ENCODE measurements at regions not wholly inside any gene's neighbourhood (a gene's known extent, or its start where the extent isn't known, plus 50 kb on each side); places are given as distances from the start of the nearest gene placed in this dataset.

DNA sequence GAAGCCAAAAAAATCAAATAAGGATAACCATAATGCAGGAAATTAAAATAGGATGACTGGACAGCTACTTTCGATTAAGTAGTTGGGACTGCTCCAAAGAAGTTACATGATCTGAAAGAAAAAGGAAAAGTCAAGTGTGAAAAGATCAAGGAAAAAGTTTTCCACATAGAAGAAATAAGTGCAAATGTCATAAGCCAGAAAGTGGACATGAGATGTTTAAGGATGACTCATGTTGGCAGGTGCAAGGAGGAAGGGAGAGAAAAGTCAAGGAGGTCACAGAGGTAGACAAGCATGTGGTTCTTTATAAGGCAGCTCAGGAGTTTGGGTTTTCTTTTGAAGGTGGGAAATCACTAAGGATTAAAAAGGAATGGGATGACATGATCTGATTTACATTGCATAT is 89.8 kb upstream of the GPRIN3 start:
- TF ChIP-seq, protein P1, sequence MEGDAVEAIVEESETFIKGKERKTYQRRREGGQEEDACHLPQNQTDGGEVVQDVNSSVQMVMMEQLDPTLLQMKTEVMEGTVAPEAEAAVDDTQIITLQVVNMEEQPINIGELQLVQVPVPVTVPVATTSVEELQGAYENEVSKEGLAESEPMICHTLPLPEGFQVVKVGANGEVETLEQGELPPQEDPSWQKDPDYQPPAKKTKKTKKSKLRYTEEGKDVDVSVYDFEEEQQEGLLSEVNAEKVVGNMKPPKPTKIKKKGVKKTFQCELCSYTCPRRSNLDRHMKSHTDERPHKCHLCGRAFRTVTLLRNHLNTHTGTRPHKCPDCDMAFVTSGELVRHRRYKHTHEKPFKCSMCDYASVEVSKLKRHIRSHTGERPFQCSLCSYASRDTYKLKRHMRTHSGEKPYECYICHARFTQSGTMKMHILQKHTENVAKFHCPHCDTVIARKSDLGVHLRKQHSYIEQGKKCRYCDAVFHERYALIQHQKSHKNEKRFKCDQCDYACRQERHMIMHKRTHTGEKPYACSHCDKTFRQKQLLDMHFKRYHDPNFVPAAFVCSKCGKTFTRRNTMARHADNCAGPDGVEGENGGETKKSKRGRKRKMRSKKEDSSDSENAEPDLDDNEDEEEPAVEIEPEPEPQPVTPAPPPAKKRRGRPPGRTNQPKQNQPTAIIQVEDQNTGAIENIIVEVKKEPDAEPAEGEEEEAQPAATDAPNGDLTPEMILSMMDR (IDR thresholded peaks at IDR 0.05; ENCODE audit: unreplicated experiment): no peak
- H3K27ac Mint-ChIP-seq (ENCODE audit: unreplicated experiment): no peak overlapping the region
- H3K36me3 Mint-ChIP-seq (ENCODE audit: low read depth, unreplicated experiment): no peaks in the 10 kb centered on the region
- no peaks in the 10 kb centered on the region for H3K4me1 Mint-ChIP-seq (ENCODE audit: unreplicated experiment)
- H3K4me3 Mint-ChIP-seq (ENCODE audit: unreplicated experiment): no peak overlapping the region
- no peaks in the 10 kb centered on the region for H3K27me3 Mint-ChIP-seq (ENCODE audit: unreplicated experiment)
- H3K9me3 Mint-ChIP-seq (ENCODE audit: unreplicated experiment): no peaks in the 10 kb centered on the region
- DNase-seq (ENCODE audit: low spot score): no peak

DNA sequence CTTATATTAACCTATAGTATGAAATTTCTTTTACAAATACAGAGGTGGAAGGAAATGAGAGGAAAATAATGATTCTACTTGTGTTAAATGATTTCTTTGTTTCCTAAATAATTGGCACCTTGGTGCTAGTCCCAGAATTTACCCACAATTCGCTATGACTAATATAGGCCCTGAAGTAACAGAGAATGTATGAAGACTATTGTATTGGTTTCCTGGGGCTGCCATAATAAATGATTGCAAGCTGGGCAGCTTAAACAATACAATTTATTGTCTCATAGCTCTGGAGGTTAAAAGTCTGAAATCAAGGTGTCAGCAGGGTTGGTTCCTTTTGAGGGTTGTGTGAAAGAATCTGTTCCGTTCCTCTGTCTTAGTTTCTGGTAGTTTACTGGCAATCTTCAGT is 74.8 kb upstream of the GPRIN3 start:
- TF ChIP-seq, protein P1 (IDR thresholded peaks at IDR 0.05; ENCODE audit: unreplicated experiment): no peak
- Mint-ChIP-seq H3K36me3 (ENCODE audit: low read depth, unreplicated experiment) (peaks cover 5% of the 10 kb centered on the region), H3K4me1 (ENCODE audit: unreplicated experiment) (peaks cover 10% of the 10 kb centered on the region), H3K27ac (ENCODE audit: unreplicated experiment) (no peak overlapping the region), H3K27me3 (ENCODE audit: unreplicated experiment) (peaks cover 3% of the 10 kb centered on the region), H3K4me3 (ENCODE audit: unreplicated experiment) (no peak overlapping the region), H3K9me3 (ENCODE audit: unreplicated experiment) (no peaks in the 10 kb centered on the region)
- DNase-seq (ENCODE audit: low spot score): no peak

DNA sequence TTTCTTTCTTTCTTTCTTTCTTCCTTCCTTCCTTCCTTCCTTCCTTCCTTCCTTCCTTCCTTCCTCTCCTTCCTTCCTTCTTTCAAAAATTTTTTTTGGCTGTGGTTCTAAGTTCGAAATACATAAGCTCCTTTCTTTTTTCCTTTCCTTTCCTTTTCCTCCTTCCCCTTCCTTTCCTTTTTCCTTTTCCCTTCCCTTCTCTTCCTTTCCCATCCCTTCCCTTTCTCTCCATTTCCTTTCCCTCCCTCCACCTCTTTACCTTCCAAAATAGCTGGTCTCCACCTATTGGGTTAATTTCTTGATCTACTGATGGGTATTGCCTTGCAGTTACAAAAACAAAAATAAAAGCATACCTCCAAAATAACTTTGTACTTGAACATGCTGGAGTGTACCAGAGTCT is 73.4 kb upstream of the GPRIN3 start:
- Mint-ChIP-seq H3K4me3 (ENCODE audit: unreplicated experiment) (no peak overlapping the region), H3K9me3 (ENCODE audit: unreplicated experiment) (no peaks in the 10 kb centered on the region), H3K27ac (ENCODE audit: unreplicated experiment) (no peak overlapping the region), H3K27me3 (ENCODE audit: unreplicated experiment) (no peaks in the 10 kb centered on the region), H3K4me1 (ENCODE audit: unreplicated experiment) (peaks cover 10% of the 10 kb centered on the region), H3K36me3 (ENCODE audit: low read depth, unreplicated experiment) (no peaks in the 10 kb centered on the region)
- no peak for DNase-seq (ENCODE audit: low spot score)
- TF ChIP-seq, protein P1 (IDR thresholded peaks at IDR 0.05; ENCODE audit: unreplicated experiment): no peak

DNA sequence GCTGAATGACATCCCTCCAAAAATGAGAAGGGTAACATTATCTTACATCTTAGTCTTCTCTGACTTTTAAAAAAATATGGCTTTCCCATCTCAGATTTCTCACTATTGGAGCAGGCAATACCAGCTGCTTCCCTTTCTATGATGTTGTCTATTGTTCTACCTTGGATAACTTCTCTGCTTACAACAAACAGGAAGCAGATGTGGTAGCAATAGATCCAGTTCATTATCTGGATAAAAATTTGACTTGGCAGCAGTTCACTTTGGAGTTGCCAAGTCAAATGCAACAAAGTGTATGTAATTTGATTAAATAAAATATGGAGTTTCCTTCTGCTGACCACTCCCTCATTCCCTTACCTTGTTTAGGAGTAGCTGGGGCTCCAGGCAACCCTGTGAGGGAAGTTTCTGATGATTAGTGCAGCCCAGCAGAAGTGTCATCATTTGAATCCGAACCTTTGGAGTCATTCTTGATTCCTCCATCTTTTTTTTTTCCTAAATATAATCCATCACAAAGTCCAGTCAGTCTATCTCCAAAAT is 72.0 kb upstream of the GPRIN3 start:
- no peak for DNase-seq (ENCODE audit: low spot score)
- H3K27ac Mint-ChIP-seq (ENCODE audit: unreplicated experiment): no peak overlapping the region
- TF ChIP-seq, protein P1 (IDR thresholded peaks at IDR 0.05; ENCODE audit: unreplicated experiment): no peak
- H3K27me3 Mint-ChIP-seq (ENCODE audit: unreplicated experiment): no peaks in the 10 kb centered on the region
- no peaks in the 10 kb centered on the region for H3K9me3 Mint-ChIP-seq (ENCODE audit: unreplicated experiment)
- H3K36me3 Mint-ChIP-seq (ENCODE audit: low read depth, unreplicated experiment): no peaks in the 10 kb centered on the region
- H3K4me3 Mint-ChIP-seq (ENCODE audit: unreplicated experiment): peak overlapping the region; percentile 19
- H3K4me1 Mint-ChIP-seq (ENCODE audit: unreplicated experiment): peaks cover 10% of the 10 kb centered on the region

DNA sequence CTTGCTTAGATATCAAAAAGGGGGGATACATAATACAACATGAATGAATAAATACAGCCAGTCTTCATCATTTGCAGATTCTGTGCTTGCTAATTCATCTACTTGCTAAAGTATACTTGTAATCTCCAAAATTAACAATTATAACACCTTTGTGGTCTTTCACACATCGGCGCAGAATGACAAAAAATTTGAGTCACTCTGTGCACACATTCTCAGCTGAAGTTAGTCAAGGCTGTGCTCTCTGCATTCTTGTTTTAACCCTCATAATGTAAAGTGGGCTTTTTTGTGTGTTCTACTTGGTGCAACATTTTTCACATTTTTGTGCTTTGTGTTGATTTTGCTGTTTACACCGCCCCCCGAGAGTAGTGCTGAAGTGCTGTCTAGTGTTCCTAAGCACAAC is 65.8 kb upstream of the GPRIN3 start:
- Mint-ChIP-seq H3K4me1 (ENCODE audit: unreplicated experiment) (no peaks in the 10 kb centered on the region), H3K9me3 (ENCODE audit: unreplicated experiment) (no peaks in the 10 kb centered on the region), H3K36me3 (ENCODE audit: low read depth, unreplicated experiment) (no peaks in the 10 kb centered on the region), H3K27me3 (ENCODE audit: unreplicated experiment) (no peaks in the 10 kb centered on the region), H3K4me3 (ENCODE audit: unreplicated experiment) (no peak overlapping the region), H3K27ac (ENCODE audit: unreplicated experiment) (no peak overlapping the region)
- no peak for DNase-seq (ENCODE audit: low spot score)
- TF ChIP-seq, protein P1 (IDR thresholded peaks at IDR 0.05; ENCODE audit: unreplicated experiment): no peak
